ENCODE measurements at regions not wholly inside any gene's neighbourhood (a gene's known extent, or its start where the extent isn't known, plus 50 kb on each side); places are given as distances from the start of the nearest gene placed in this dataset.
"Not testable (repeated sequence)": the region's sequence is repeated elsewhere in the genome, so short reads cannot be mapped to it uniquely, and the experiment has no call there.

GRCh38 chr10:38354410-38354809 is 260.3 kb downstream of the ZNF37A start:
- ATAC-seq; intact Hi-C loops (cut with DNase I); DNase-seq: not testable (repeated sequence)

- intact Hi-C loops (cut with DNase I): not testable (repeated sequence)
- ATAC-seq (peak; percentile 100), DNase-seq (peak; percentile 81)
These were observed 261.9 kb downstream of the ZNF37A start for GRCh38 chr10:38355911-38356526.

GRCh38 chr10:38356527-38356926 is 262.4 kb downstream of the ZNF37A start:
- intact Hi-C loops (cut with DNase I); DNase-seq: not testable (repeated sequence)
- peak; percentile 58 to 67 for ATAC-seq

GRCh38 chr10:38362514-38362913 is 268.4 kb downstream of the ZNF37A start:
- DNase-seq; intact Hi-C loops (cut with DNase I): not testable (repeated sequence)
- ATAC-seq: peak; percentile 30 to 65

- DNase-seq; ATAC-seq; intact Hi-C loops (cut with DNase I): not testable (repeated sequence)
These were observed 269.9 kb downstream of the ZNF37A start for GRCh38 chr10:38364073-38364472.

GRCh38 chr10:38365917-38366316 is 271.8 kb downstream of the ZNF37A start:
- intact Hi-C loops (cut with DNase I); DNase-seq: not testable (repeated sequence)

GRCh38 chr10:38383800-38384199 is 289.7 kb downstream of the ZNF37A start:
- peak; percentile 27 to 41 for ATAC-seq
- DNase-seq; intact Hi-C loops (cut with DNase I): not testable (repeated sequence)

More at GRCh38 chr10:38365917-38366316, 271.8 kb downstream of the ZNF37A start:
- ATAC-seq: peak; percentile 55 to 71

GRCh38 chr10:38386869-38387268 is 292.7 kb downstream of the ZNF37A start:
- ATAC-seq; intact Hi-C loops (cut with DNase I); DNase-seq: not testable (repeated sequence)

GRCh38 chr10:38390725-38391124 is 296.6 kb downstream of the ZNF37A start:
- intact Hi-C loops (cut with DNase I); ATAC-seq; DNase-seq: not testable (repeated sequence)

GRCh38 chr10:38395465-38395864 is 301.3 kb downstream of the ZNF37A start:
- ATAC-seq: peak; percentile 38 to 71
- intact Hi-C loops (cut with DNase I); DNase-seq: not testable (repeated sequence)

- intact Hi-C loops (cut with DNase I); DNase-seq: not testable (repeated sequence)
- ATAC-seq: peak in 1 of 2 donors; percentile 76
These were observed 302.2 kb downstream of the ZNF37A start for GRCh38 chr10:38396178-38396954.

GRCh38 chr10:38401565-38401964 is 307.4 kb downstream of the ZNF37A start:
- DNase-seq; intact Hi-C loops (cut with DNase I); ATAC-seq: not testable (repeated sequence)

- DNase-seq (peak; percentile 97), ATAC-seq (peak; percentile 100)
- intact Hi-C loops (cut with DNase I): not testable (repeated sequence)
These were observed 308.6 kb downstream of the ZNF37A start for GRCh38 chr10:38402442-38403346.

GRCh38 chr10:38403347-38404117 is 309.4 kb downstream of the ZNF37A start:
- DNase-seq; ATAC-seq; intact Hi-C loops (cut with DNase I): not testable (repeated sequence)

GRCh38 chr10:38423634-38424033 is 329.5 kb downstream of the ZNF37A start:
- intact Hi-C loops (cut with DNase I); ATAC-seq; DNase-seq: not testable (repeated sequence)

GRCh38 chr10:38430242-38430641 is 336.1 kb downstream of the ZNF37A start:
- intact Hi-C loops (cut with DNase I); ATAC-seq; DNase-seq: not testable (repeated sequence)

GRCh38 chr10:38437359-38437758 is 343.2 kb downstream of the ZNF37A start:
- ATAC-seq; intact Hi-C loops (cut with DNase I); DNase-seq: not testable (repeated sequence)
